Stimulated activated naive B cell treated with anti-CD40 and anti-IgM and Interleukin-4, amounts not matched to agents 10 μg/mL and 1 μg/mL and 100 μg/mL, for 72 hours (primary cell): ENCODE measurements at regions not wholly inside any gene's neighbourhood (a gene's known extent, or its start where the extent isn't known, plus 50 kb on each side); places are given as distances from the start of the nearest gene placed in this dataset.

Experiments
- ATAC-seq, 2 donors: fragments of 150-1000 bp; cut with Tn5 transposase; replicated peaks; 2 replicates each; pipeline ENCODE4 v1.10.0; 2021; ENCODE audit warnings: moderate library complexity in 1 of 2
- DNase-seq: peaks from one replicate; pipeline ENCODE4 v3.0.0; 2021
- H3K27ac Mint-ChIP-seq: one replicate; pipeline ENCODE4 v1.8.0; 2022; ENCODE audit warnings: mild to moderate bottlenecking, mixed read lengths
- H3K27me3 Mint-ChIP-seq, 2 donors: one replicate each; pipeline ENCODE4 v1.8.0; 2022; ENCODE audit warnings: mixed read lengths in 2 of 2
- H3K36me3 Mint-ChIP-seq, 2 donors: one replicate each; pipeline ENCODE4 v1.8.0; 2022; ENCODE audit warnings: mixed read lengths in 2 of 2, mild to moderate bottlenecking in 1 of 2
- H3K4me1 Mint-ChIP-seq, 2 donors: one replicate each; pipeline ENCODE4 v1.8.0; 2022; ENCODE audit warnings: mixed read lengths in 2 of 2, mild to moderate bottlenecking in 1 of 2
- H3K4me3 Mint-ChIP-seq, 2 donors: one replicate each; pipeline ENCODE4 v1.8.0; 2022; ENCODE audit warnings: mild to moderate bottlenecking in 2 of 2, mixed read lengths in 2 of 2, moderate library complexity in 1 of 2
- H3K9me3 Mint-ChIP-seq, 2 donors: one replicate each; pipeline ENCODE4 v1.8.0; 2022; ENCODE audit warnings: mixed read lengths in 2 of 2, mild to moderate bottlenecking in 1 of 2

- H3K4me3 Mint-ChIP-seq = no peak overlapping the region
- DNase-seq = no peak
- no peak for ATAC-seq
- no peaks in the 10 kb centered on the region for H3K27me3 Mint-ChIP-seq
- no peaks in the 10 kb centered on the region for H3K36me3 Mint-ChIP-seq
- H3K27ac Mint-ChIP-seq = no peak overlapping the region
- H3K9me3 Mint-ChIP-seq = no peaks in the 10 kb centered on the region
- H3K4me1 Mint-ChIP-seq = no peaks in the 10 kb centered on the region
Observed at GRCh38 chr2:145299368-145299767, 779.4 kb upstream of the ZEB2 start.

- ATAC-seq = no peak
- Mint-ChIP-seq H3K36me3 (no peaks in the 10 kb centered on the region), H3K4me3 (no peak overlapping the region), H3K4me1 (no peaks in the 10 kb centered on the region), H3K27me3 (no peaks in the 10 kb centered on the region), H3K9me3 (no peaks in the 10 kb centered on the region), H3K27ac (no peak overlapping the region)
- DNase-seq = no peak
Observed at GRCh38 chr2:145292166-145292565, 772.2 kb upstream of the ZEB2 start.

- Mint-ChIP-seq H3K4me3 (no peak overlapping the region), H3K27me3 (no peaks in the 10 kb centered on the region), H3K36me3 (no peaks in the 10 kb centered on the region), H3K27ac (no peak overlapping the region), H3K4me1 (no peaks in the 10 kb centered on the region), H3K9me3 (no peaks in the 10 kb centered on the region)
- DNase-seq (no peak), ATAC-seq (no peak)
Observed at GRCh38 chr2:145290986-145291385, 771.1 kb upstream of the ZEB2 start.

- peaks cover 5 to 6% of the 10 kb centered on the region in 2 donors for H3K4me1 Mint-ChIP-seq
Observed at GRCh38 chr2:145289946-145290345, 770.0 kb upstream of the ZEB2 start.

GRCh38 chr2:145288650-145289496 is 769.0 kb upstream of the ZEB2 start:
- Mint-ChIP-seq H3K36me3 (no peaks in the 10 kb centered on the region), H3K27ac (no peak overlapping the region), H3K27me3 (no peaks in the 10 kb centered on the region), H3K9me3 (no peaks in the 10 kb centered on the region), H3K4me3 (no peak overlapping the region), H3K4me1 (peaks cover 5 to 6% of the 10 kb centered on the region in 2 donors)
- DNase-seq (no peak), ATAC-seq (no peak)

More at GRCh38 chr2:145289946-145290345, 770.0 kb upstream of the ZEB2 start:
- ATAC-seq (no peak), DNase-seq (no peak)
- no peaks in the 10 kb centered on the region for H3K36me3 Mint-ChIP-seq
- H3K27ac Mint-ChIP-seq = no peak overlapping the region
- H3K27me3 Mint-ChIP-seq = no peaks in the 10 kb centered on the region
- no peak overlapping the region for H3K4me3 Mint-ChIP-seq
- no peaks in the 10 kb centered on the region for H3K9me3 Mint-ChIP-seq

GRCh38 chr2:145287736-145288135 is 767.8 kb upstream of the ZEB2 start:
- Mint-ChIP-seq H3K36me3 (no peaks in the 10 kb centered on the region), H3K27ac (no peak overlapping the region), H3K9me3 (no peaks in the 10 kb centered on the region), H3K4me3 (no peak overlapping the region), H3K27me3 (no peaks in the 10 kb centered on the region), H3K4me1 (peaks cover 5 to 15% of the 10 kb centered on the region in 2 donors)
- ATAC-seq (no peak), DNase-seq (no peak)

- Mint-ChIP-seq H3K9me3 (no peaks in the 10 kb centered on the region), H3K4me3 (no peak overlapping the region), H3K27me3 (no peaks in the 10 kb centered on the region), H3K36me3 (no peaks in the 10 kb centered on the region), H3K4me1 (peaks cover 8 to 20% of the 10 kb centered on the region in 2 donors), H3K27ac (no peak overlapping the region)
- ATAC-seq (no peak), DNase-seq (no peak)
Observed at GRCh38 chr2:145286716-145287275, 766.9 kb upstream of the ZEB2 start.

GRCh38 chr2:145284551-145284950 is 764.6 kb upstream of the ZEB2 start:
- ATAC-seq (no peak), DNase-seq (no peak)
- Mint-ChIP-seq H3K27me3 (no peaks in the 10 kb centered on the region), H3K9me3 (peaks cover 0 to 4% of the 10 kb centered on the region in 2 donors), H3K4me1 (peaks cover 8 to 20% of the 10 kb centered on the region in 2 donors), H3K4me3 (no peak overlapping the region), H3K27ac (no peak overlapping the region), H3K36me3 (peaks cover 0 to 1% of the 10 kb centered on the region in 2 donors)

- Mint-ChIP-seq H3K9me3 (peaks cover 0 to 4% of the 10 kb centered on the region in 2 donors), H3K4me1 (peaks cover 8 to 20% of the 10 kb centered on the region in 2 donors), H3K4me3 (no peak overlapping the region), H3K36me3 (peaks cover 0 to 1% of the 10 kb centered on the region in 2 donors), H3K27me3 (no peaks in the 10 kb centered on the region), H3K27ac (no peak overlapping the region)
- DNase-seq (no peak), ATAC-seq (peak; percentile 65 to 68)
Observed at GRCh38 chr2:145283131-145283530, 763.2 kb upstream of the ZEB2 start.

- DNase-seq (no peak), ATAC-seq (no peak)
- peaks cover under 1 to 9% of the 10 kb centered on the region in 2 donors for H3K9me3 Mint-ChIP-seq
- no peaks in the 10 kb centered on the region for H3K27me3 Mint-ChIP-seq
- H3K4me3 Mint-ChIP-seq = no peak overlapping the region
- H3K27ac Mint-ChIP-seq = no peak overlapping the region
- H3K36me3 Mint-ChIP-seq = peaks cover 0 to 1% of the 10 kb centered on the region in 2 donors
- H3K4me1 Mint-ChIP-seq = peaks cover 3 to 6% of the 10 kb centered on the region in 2 donors
Observed at GRCh38 chr2:145277922-145278321, 758.0 kb upstream of the ZEB2 start.

- Mint-ChIP-seq H3K9me3 (peaks cover 6 to 9% of the 10 kb centered on the region in 2 donors), H3K27me3 (no peaks in the 10 kb centered on the region), H3K36me3 (peaks cover 0 to 1% of the 10 kb centered on the region in 2 donors), H3K4me3 (no peak overlapping the region), H3K4me1 (no peaks in the 10 kb centered on the region), H3K27ac (no peak overlapping the region)
- ATAC-seq (no peak), DNase-seq (no peak)
Observed at GRCh38 chr2:145273840-145274239, 753.9 kb upstream of the ZEB2 start.

GRCh38 chr2:145268931-145269330 is 749.0 kb upstream of the ZEB2 start:
- no peak overlapping the region for H3K4me3 Mint-ChIP-seq
- peaks cover 4 to 12% of the 10 kb centered on the region in 2 donors for H3K27me3 Mint-ChIP-seq
- no peaks in the 10 kb centered on the region for H3K4me1 Mint-ChIP-seq

GRCh38 chr2:145267451-145267850 is 747.5 kb upstream of the ZEB2 start:
- H3K27ac Mint-ChIP-seq = no peak overlapping the region

More at GRCh38 chr2:145268931-145269330, 749.0 kb upstream of the ZEB2 start:
- ATAC-seq (no peak), DNase-seq (no peak)
- Mint-ChIP-seq H3K36me3 (peaks cover 0 to 1% of the 10 kb centered on the region in 2 donors), H3K27ac (no peak overlapping the region), H3K9me3 (peaks cover 6 to 7% of the 10 kb centered on the region in 2 donors)

GRCh38 chr2:145265244-145265643 is 745.3 kb upstream of the ZEB2 start:
- Mint-ChIP-seq H3K4me3 (no peak overlapping the region), H3K27me3 (peaks cover 5 to 14% of the 10 kb centered on the region in 2 donors), H3K36me3 (no peaks in the 10 kb centered on the region), H3K27ac (no peak overlapping the region), H3K9me3 (no peaks in the 10 kb centered on the region), H3K4me1 (peaks cover 0 to 2% of the 10 kb centered on the region in 2 donors)
- ATAC-seq (no peak), DNase-seq (no peak)

More at GRCh38 chr2:145267451-145267850, 747.5 kb upstream of the ZEB2 start:
- no peaks in the 10 kb centered on the region for H3K4me1 Mint-ChIP-seq
- H3K4me3 Mint-ChIP-seq = no peak overlapping the region
- H3K36me3 Mint-ChIP-seq = no peaks in the 10 kb centered on the region
- ATAC-seq (no peak), DNase-seq (no peak)
- peaks cover 4 to 12% of the 10 kb centered on the region in 2 donors for H3K27me3 Mint-ChIP-seq
- H3K9me3 Mint-ChIP-seq = peaks cover 1% of the 10 kb centered on the region in 2 donors

- no peaks in the 10 kb centered on the region for H3K36me3 Mint-ChIP-seq
- H3K9me3 Mint-ChIP-seq = no peaks in the 10 kb centered on the region
- peaks cover 5 to 10% of the 10 kb centered on the region in 2 donors for H3K4me1 Mint-ChIP-seq
- ATAC-seq (no peak), DNase-seq (no peak)
- H3K27ac Mint-ChIP-seq = no peak overlapping the region
- H3K27me3 Mint-ChIP-seq = peaks cover 18 to 27% of the 10 kb centered on the region in 2 donors
- H3K4me3 Mint-ChIP-seq = no peak overlapping the region
Observed at GRCh38 chr2:145260674-145261073, 740.8 kb upstream of the ZEB2 start.
